Mesendoderm (in vitro differentiated cells): ENCODE measurements at regions not wholly inside any gene's neighbourhood (a gene's known extent, or its start where the extent isn't known, plus 50 kb on each side); places are given as distances from the start of the nearest gene placed in this dataset.
A peak's percentile ranks its signal among the peaks of the same experiment; 100 is the strongest.

Experiments used
- DNase-seq: peaks from one replicate; pipeline ENCODE4 v3.0.0; 2013
- H2AK5ac ChIP-seq: 2 replicates; pipeline ENCODE4 v1.6.1; 2013; ENCODE audit warnings: low read length, inconsistent platforms
- H2BK120ac ChIP-seq: 2 replicates; pipeline ENCODE4 v1.6.1; 2013; ENCODE audit warnings: low read depth, mild to moderate bottlenecking, low read length, moderate library complexity, mixed read lengths
- H2BK15ac ChIP-seq: replicated peaks from 2 replicates; pipeline ENCODE4 v1.6.1; 2013; ENCODE audit warnings: low read depth, mild to moderate bottlenecking, moderate library complexity
- H2BK5ac ChIP-seq: 2 replicates; pipeline ENCODE4 v1.6.1; 2013; ENCODE audit warnings: low read length, inconsistent platforms
- H3K18ac ChIP-seq: 2 replicates; pipeline ENCODE4 v1.6.1; 2013; ENCODE audit warnings: mild to moderate bottlenecking, low read length, mixed read lengths
- H3K23ac ChIP-seq: one replicate; pipeline ENCODE4 v1.6.1; 2013; ENCODE audit warnings: low read length
- H3K27ac ChIP-seq: 2 replicates; pipeline ENCODE4 v1.5.1; 2013; ENCODE audit warnings: low read depth, mild to moderate bottlenecking, inconsistent platforms, low read length, moderate library complexity
- H3K27me3 ChIP-seq: 2 replicates; pipeline ENCODE4 v1.6.1; 2013; ENCODE audit warnings: low read length, control low read depth, mild to moderate bottlenecking, inconsistent platforms; ENCODE audit not compliant: insufficient read depth, poor library complexity
- H3K36me3 ChIP-seq: 2 replicates; pipeline ENCODE4 v1.6.1; 2013; ENCODE audit warnings: low read length, inconsistent platforms; ENCODE audit not compliant: control insufficient read depth, insufficient read depth
- H3K4ac ChIP-seq: one replicate; pipeline ENCODE4 v1.6.1; 2013; ENCODE audit warnings: low read depth, mild to moderate bottlenecking, low read length, moderate library complexity
- H3K4me1 ChIP-seq: 2 replicates; pipeline ENCODE4 v1.6.1; 2013; ENCODE audit warnings: low read depth, low read length, inconsistent platforms; ENCODE audit not compliant: control insufficient read depth
- H3K4me2 ChIP-seq: 2 replicates; pipeline ENCODE4 v1.6.1; 2013; ENCODE audit warnings: low read length
- H3K4me3 ChIP-seq: 2 replicates; pipeline ENCODE4 v1.5.1; 2013; ENCODE audit warnings: mild to moderate bottlenecking, low read length
- H3K56ac ChIP-seq: one replicate; pipeline ENCODE4 v1.6.1; 2013; ENCODE audit warnings: low read length
- H3K79me1 ChIP-seq: 2 replicates; pipeline ENCODE4 v1.6.1; 2013; ENCODE audit warnings: low read length, inconsistent platforms
- H3K79me2 ChIP-seq: 2 replicates; pipeline ENCODE4 v1.6.1; 2013; ENCODE audit warnings: mild to moderate bottlenecking, low read length; ENCODE audit not compliant: control insufficient read depth, insufficient read depth
- H3K9ac ChIP-seq: 2 replicates; pipeline ENCODE4 v1.6.1; 2013; ENCODE audit warnings: low read length, inconsistent platforms
- H4K5ac ChIP-seq: one replicate; pipeline ENCODE4 v1.6.1; 2013; ENCODE audit warnings: low read length
- H4K8ac ChIP-seq: one replicate; pipeline ENCODE4 v1.6.1; 2013; ENCODE audit warnings: low read depth, mild to moderate bottlenecking, control low read depth, low read length, moderate library complexity
- WGBS: extraction: QIAGEN DNeasy Blood & Tissue Kit; methylation state at CpG from one replicate; pipeline ENCODE4 v1.1.7; 2013; ENCODE audit warnings: low lambda C conversion rate, missing lambda C conversion rate; ENCODE audit not compliant: insufficient coverage; ENCODE audit errors: extremely low coverage; 5-methylcytosine and 5-hydroxymethylcytosine counted together

GRCh38 chr10:44517635-44518034 is 132.7 kb upstream of the CXCL12 start:
- no CpG with 5 or more reads among the region's 7 CpGs for WGBS
- Histone ChIP-seq H3K4me2 (no peak overlapping the region), H3K4me3 (no peak overlapping the region), H3K4me1 (no peaks in the 10 kb centered on the region), H3K23ac (no peak overlapping the region), H4K8ac (no peak overlapping the region), H3K18ac (no peak overlapping the region), H3K4ac (no peak overlapping the region), H3K79me1 (no peaks in the 10 kb centered on the region), H3K27ac (no peak overlapping the region), H3K36me3 (no peaks in the 10 kb centered on the region), H3K79me2 (no peaks in the 10 kb centered on the region), H3K9ac (no peak overlapping the region), H4K5ac (no peak overlapping the region), H2BK120ac (no peak overlapping the region), H3K27me3 (no peaks in the 10 kb centered on the region), H2AK5ac (no peak overlapping the region), H3K56ac (no peak overlapping the region), H2BK5ac (no peak overlapping the region), H2BK15ac (no peak overlapping the region)
- DNase-seq = peak; percentile 60

- no peak overlapping the region for H2BK5ac ChIP-seq
- no peak overlapping the region for H3K27ac ChIP-seq
- H2AK5ac ChIP-seq = no peak overlapping the region
- no peak overlapping the region for H3K56ac ChIP-seq
- no peaks in the 10 kb centered on the region for H3K4me1 ChIP-seq
- DNase-seq = no peak
- no peak overlapping the region for H4K5ac ChIP-seq
- no peaks in the 10 kb centered on the region for H3K36me3 ChIP-seq
- H3K4me2 ChIP-seq = no peak overlapping the region
- no peak overlapping the region for H3K23ac ChIP-seq
- no peak overlapping the region for H2BK15ac ChIP-seq
- H3K4ac ChIP-seq = no peak overlapping the region
- H2BK120ac ChIP-seq = no peak overlapping the region
- no peaks in the 10 kb centered on the region for H3K27me3 ChIP-seq
- no peak overlapping the region for H4K8ac ChIP-seq
- H3K4me3 ChIP-seq = no peak overlapping the region
- H3K18ac ChIP-seq = no peak overlapping the region
- WGBS = no CpG with 5 or more reads among the region's 2 CpGs
- no peak overlapping the region for H3K9ac ChIP-seq
- no peaks in the 10 kb centered on the region for H3K79me1 ChIP-seq
- no peaks in the 10 kb centered on the region for H3K79me2 ChIP-seq
Observed at GRCh38 chr10:44519361-44519760, 134.5 kb upstream of the CXCL12 start.

- Histone ChIP-seq H3K56ac (no peak overlapping the region), H3K79me1 (no peaks in the 10 kb centered on the region), H3K27ac (no peak overlapping the region)
Observed at GRCh38 chr10:44520651-44521050, 135.8 kb upstream of the CXCL12 start.

GRCh38 chr10:44539178-44539577 is 154.3 kb upstream of the CXCL12 start:
- Histone ChIP-seq H3K4me3 (no peak overlapping the region), H3K79me2 (no peaks in the 10 kb centered on the region), H3K23ac (no peak overlapping the region), H3K9ac (no peak overlapping the region), H3K4me1 (no peaks in the 10 kb centered on the region), H3K18ac (no peak overlapping the region), H3K27ac (no peak overlapping the region), H2AK5ac (no peak overlapping the region), H2BK15ac (no peak overlapping the region), H3K36me3 (no peaks in the 10 kb centered on the region), H3K4ac (no peak overlapping the region), H3K4me2 (no peak overlapping the region), H2BK120ac (no peak overlapping the region), H4K5ac (no peak overlapping the region), H3K56ac (no peak overlapping the region), H3K79me1 (no peaks in the 10 kb centered on the region), H3K27me3 (no peaks in the 10 kb centered on the region), H2BK5ac (no peak overlapping the region), H4K8ac (no peak overlapping the region)
- no CpG with 5 or more reads among the region's 3 CpGs for WGBS
- DNase-seq = no peak

More at GRCh38 chr10:44520651-44521050, 135.8 kb upstream of the CXCL12 start:
- Histone ChIP-seq H3K4me3 (no peak overlapping the region), H4K5ac (no peak overlapping the region), H2BK5ac (no peak overlapping the region), H2BK120ac (no peak overlapping the region), H3K23ac (no peak overlapping the region), H3K36me3 (no peaks in the 10 kb centered on the region), H3K27me3 (no peaks in the 10 kb centered on the region), H4K8ac (no peak overlapping the region), H3K4ac (no peak overlapping the region), H3K4me1 (no peaks in the 10 kb centered on the region), H3K18ac (no peak overlapping the region), H3K9ac (no peak overlapping the region), H2BK15ac (no peak overlapping the region), H2AK5ac (no peak overlapping the region), H3K79me2 (no peaks in the 10 kb centered on the region), H3K4me2 (no peak overlapping the region)
- no CpG with 5 or more reads among the region's 2 CpGs for WGBS
- no peak for DNase-seq

GRCh38 chr10:44552726-44553125 is 167.8 kb upstream of the CXCL12 start:
- Histone ChIP-seq H3K27ac (no peak overlapping the region), H3K27me3 (no peaks in the 10 kb centered on the region), H2BK5ac (no peak overlapping the region), H3K36me3 (no peaks in the 10 kb centered on the region), H3K79me1 (no peaks in the 10 kb centered on the region), H3K4me2 (no peak overlapping the region), H3K79me2 (no peaks in the 10 kb centered on the region), H3K9ac (no peak overlapping the region), H4K8ac (no peak overlapping the region), H2BK15ac (no peak overlapping the region), H2BK120ac (no peak overlapping the region), H3K56ac (no peak overlapping the region), H3K23ac (no peak overlapping the region), H4K5ac (no peak overlapping the region), H2AK5ac (no peak overlapping the region), H3K18ac (no peak overlapping the region), H3K4me1 (no peaks in the 10 kb centered on the region), H3K4me3 (no peak overlapping the region), H3K4ac (no peak overlapping the region)
- no CpG with 5 or more reads among the region's 8 CpGs for WGBS
- no peak for DNase-seq

GRCh38 chr10:44557596-44558191 is 172.8 kb upstream of the CXCL12 start:
- no peak overlapping the region for H2BK15ac ChIP-seq
- H3K27ac ChIP-seq = no peak overlapping the region
- H3K4me2 ChIP-seq = no peak overlapping the region
- no peak overlapping the region for H3K56ac ChIP-seq
- H3K27me3 ChIP-seq = no peaks in the 10 kb centered on the region
- H4K5ac ChIP-seq = no peak overlapping the region
- WGBS = no CpG with 5 or more reads among the region's 7 CpGs
- H3K9ac ChIP-seq = no peak overlapping the region
- no peak overlapping the region for H4K8ac ChIP-seq
- no peaks in the 10 kb centered on the region for H3K4me1 ChIP-seq
- no peak overlapping the region for H2AK5ac ChIP-seq
- no peaks in the 10 kb centered on the region for H3K36me3 ChIP-seq
- H2BK5ac ChIP-seq = no peak overlapping the region
- no peaks in the 10 kb centered on the region for H3K79me2 ChIP-seq
- H3K79me1 ChIP-seq = no peaks in the 10 kb centered on the region
- H3K23ac ChIP-seq = no peak overlapping the region
- H2BK120ac ChIP-seq = no peak overlapping the region
- no peak overlapping the region for H3K4ac ChIP-seq
- H3K18ac ChIP-seq = no peak overlapping the region
- DNase-seq = no peak
- no peak overlapping the region for H3K4me3 ChIP-seq
